K562 (cell line): ENCODE measurements at regions not wholly inside any gene's neighbourhood (a gene's known extent, or its start where the extent isn't known, plus 50 kb on each side); places are given as distances from the start of the nearest gene placed in this dataset.

ENCODE experiments used
- ATAC-seq: fragments of 200-7000 bp; cut with Tn5 transposase; 3 replicates; pipeline ENCODE4 v1.9.1; 2020; ENCODE audit warnings: moderate library complexity
- BruUV-seq: library from RNA; stranded (reverse); fragments of 400-500 nt; replicated peaks from 2 replicates; lab custom pipeline; 2021; lab: Mats Ljungman, UMichigan
- CTCF ChIA-PET: fragments of 300-600 bp; formaldehyde crosslinking; extraction: SDS; loops from one replicate; lab custom pipeline; 2021; ENCODE audit warnings: low intra/inter-chr PET ratio; lab: Yijun Ruan, JAX
- POLR2A ChIA-PET: fragments of 300-600, 350-650 bp; sonication (Branson Sonifier 250); formaldehyde crosslinking; extraction: SDS; loops from one replicate; lab custom pipeline; 2021; ENCODE audit warnings: antibody characterized with exemption, inconsistent platforms; lab: Yijun Ruan, JAX
- DNase-seq, 4 experiments: peaks; one replicate each; pipeline versions ENCODE4 v3.0.0 to v3.0.0-alpha.2; 2011 to 2018; ENCODE audit warnings: low spot score in 3 of 4, mixed read lengths in 3 of 4; ENCODE audit errors: extremely low read depth in 1 of 4
- FAIRE-seq: peaks from 2 replicates; lab custom pipeline; 2011; peaks lifted over from hg19 to GRCh38; lab: Jason Lieb, UNC
- H2AFZ ChIP-seq: 2 replicates; pipeline ENCODE4 v1.6.0; 2011; ENCODE audit warnings: low read depth, low read length, control low read depth, inconsistent platforms
- H3K27ac ChIP-seq: fragments of 200-600 bp; 3 replicates; pipeline ENCODE4 v1.8.0; 2011; ENCODE audit warnings: low read depth, mild to moderate bottlenecking, control low read depth, inconsistent platforms, low read length, moderate library complexity, mixed read lengths; ENCODE audit errors: extremely low read depth
- H3K27me3 ChIP-seq, 2 experiments: fragments of 300-600 bp in 1 of 2; 2 replicates in 1 of 2; 3 replicates in 1 of 2; pipeline versions ENCODE4 v1.6.0 to v1.8.0; 2011; ENCODE audit warnings: inconsistent platforms in 2 of 2, low read length in 2 of 2, mild to moderate bottlenecking in 1 of 2, mixed read lengths in 1 of 2, moderate library complexity in 1 of 2; ENCODE audit not compliant: control insufficient read depth in 2 of 2, insufficient read depth in 2 of 2
- H3K36me3 ChIP-seq: fragments of 300-600 bp; 3 replicates; pipeline ENCODE4 v1.8.0; 2011; ENCODE audit warnings: mild to moderate bottlenecking, low read length, inconsistent platforms; ENCODE audit not compliant: control insufficient read depth, insufficient read depth
- H3K4me1 ChIP-seq, 2 experiments: fragments of 200-600 bp in 1 of 2; replicated peaks in 1 of 2; 2 replicates in 1 of 2; 3 replicates in 1 of 2; pipeline versions ENCODE4 v1.5.1 to v1.8.0; 2011; ENCODE audit warnings: inconsistent platforms in 2 of 2, low read length in 2 of 2, mild to moderate bottlenecking in 1 of 2, mixed read lengths in 1 of 2, moderate library complexity in 1 of 2; ENCODE audit not compliant: control insufficient read depth in 2 of 2, insufficient read depth in 2 of 2
- H3K4me2 ChIP-seq: 2 replicates; pipeline ENCODE4 v1.6.1; 2011; ENCODE audit warnings: low read length, control low read depth, inconsistent platforms, mixed read lengths; ENCODE audit not compliant: insufficient read depth
- H3K4me3 ChIP-seq: fragments of 200-600 bp; sonication (generic), shearing (Covaris generic); 2 replicates; pipeline ENCODE4 v1.5.1; 2016; ENCODE audit warnings: control low read depth, inconsistent platforms
- H3K79me2 ChIP-seq: fragments of 200-600 bp; 3 replicates; pipeline ENCODE4 v1.8.0; 2011; ENCODE audit warnings: low read length, inconsistent platforms; ENCODE audit not compliant: control insufficient read depth, insufficient read depth
- H3K9ac ChIP-seq, 2 experiments: 2 replicates each; pipeline versions ENCODE4 v1.6.0 to v1.6.1; 2011; ENCODE audit warnings: low read depth in 2 of 2, low read length in 2 of 2, control low read depth in 1 of 2, inconsistent platforms in 1 of 2, mild to moderate bottlenecking in 1 of 2, mixed read lengths in 1 of 2; ENCODE audit not compliant: insufficient read depth in 1 of 2
- H3K9me1 ChIP-seq: one replicate; pipeline ENCODE4 v1.6.0; 2011; ENCODE audit warnings: inconsistent platforms, mild to moderate bottlenecking, low read length, moderate library complexity; ENCODE audit not compliant: control insufficient read depth, insufficient read depth
- H3K9me3 ChIP-seq: replicated peaks from 2 replicates; pipeline ENCODE4 v1.5.1; 2011; ENCODE audit warnings: low read depth, low read length, inconsistent platforms; ENCODE audit not compliant: control insufficient read depth, insufficient read depth
- H4K20me1 ChIP-seq: replicated peaks from 2 replicates; pipeline ENCODE4 v1.6.1; 2011; ENCODE audit warnings: low read length, inconsistent platforms, mixed read lengths; ENCODE audit not compliant: control insufficient read depth, insufficient read depth
- CC2D1A ChIP-seq: fragments of 450-650 bp; IDR thresholded peaks from 2 replicates; pipeline ENCODE4 v1.6.1; 2017; ENCODE audit warnings: mild to moderate bottlenecking
- EP300 ChIP-seq: IDR thresholded peaks from 2 replicates; pipeline ENCODE4 v1.6.1; 2012; ENCODE audit warnings: low read length, improper control_type of control experiment
- ESRRB ChIP-seq: fragments of 250-450 bp; sonication (Bioruptor Pico); IDR thresholded peaks from 2 replicates; pipeline ENCODE4 v1.5.0; 2020; ENCODE audit warnings: mild to moderate bottlenecking, moderate library complexity, borderline replicate concordance
- MED1 ChIP-seq: sonication (generic); formaldehyde crosslinking; IDR thresholded peaks from 2 replicates; pipeline ENCODE4 v1.8.1; 2023; ENCODE audit warnings: missing genetic modification reagents, borderline replicate concordance
- NEUROD1 ChIP-seq: fragments of 150-350 bp; IDR thresholded peaks from 2 replicates; pipeline ENCODE4 v1.6.1; 2014; ENCODE audit warnings: borderline replicate concordance, low read length, low read depth; ENCODE audit not compliant: partially characterized antibody
- POLR2H ChIP-seq: IDR thresholded peaks from 2 replicates; pipeline ENCODE4 v1.6.1; 2016; ENCODE audit warnings: missing genetic modification characterization, low read depth, mild to moderate bottlenecking, control low read depth, missing compliant biosample characterization, moderate library complexity
- PTBP1 ChIP-seq: fragments of 200-400 bp; formaldehyde crosslinking; IDR thresholded peaks from 2 replicates; pipeline ENCODE4 v1.6.1; 2017; ENCODE audit warnings: low read depth, low read length
- SNRNP70 ChIP-seq: fragments of 200-400 bp; formaldehyde crosslinking; optimal IDR thresholded peaks from 2 replicates; pipeline ENCODE3; 2017; ENCODE audit warnings: low read depth, low read length
- WHSC1 ChIP-seq: IDR thresholded peaks from one replicate; pipeline ENCODE4 v1.6.1; 2012; ENCODE audit warnings: low read length, control low read depth, inconsistent platforms
- ZBTB7A ChIP-seq: IDR thresholded peaks from 2 replicates; pipeline ENCODE4 v1.6.1; 2011; ENCODE audit warnings: low read depth, mild to moderate bottlenecking, low read length, moderate library complexity, borderline replicate concordance; ENCODE audit not compliant: control insufficient read depth
- ZFP30 ChIP-seq: fragments of 250-450 bp; sonication (Bioruptor Pico); IDR thresholded peaks from 2 replicates; pipeline ENCODE4 v1.8.0; 2022; ENCODE audit warnings: moderate library complexity, mild to moderate bottlenecking, inconsistent platforms, borderline replicate concordance
- ZNF263 ChIP-seq: sonication (generic); formaldehyde crosslinking; IDR thresholded peaks from 2 replicates; pipeline ENCODE4 v1.8.0; 2022; ENCODE audit warnings: mild to moderate bottlenecking, missing genetic modification reagents, borderline replicate concordance
- ZNF764 ChIP-seq: fragments of 250-450 bp; sonication (Bioruptor Pico); IDR thresholded peaks from 2 replicates; pipeline ENCODE4 v1.4.0; 2020; ENCODE audit warnings: low read depth, mild to moderate bottlenecking, moderate library complexity
- ZNF79 ChIP-seq: fragments of 250-450 bp; sonication (Bioruptor Pico); IDR thresholded peaks from 2 replicates; pipeline ENCODE4 v1.4.0; 2020; ENCODE audit warnings: low read depth, mild to moderate bottlenecking, moderate library complexity
- WGBS: fragments of 100-300 bp; shearing (Covaris generic); methylation state at CpG from one replicate; pipeline ENCODE4 v1.1.6; 2016; ENCODE audit warnings: low coverage, mixed read lengths; ENCODE audit not compliant: insufficient coverage; ENCODE audit errors: missing lambda C conversion rate; 5-methylcytosine and 5-hydroxymethylcytosine counted together
- in situ Hi-C: fragments of 300-500 bp; cut with MboI; formaldehyde crosslinking; loops from 4 replicates; pipeline ENCODE4 v1.15.0; 2018; ENCODE audit warnings: inconsistent platforms, mixed read lengths
- intact Hi-C: fragments of 100-400 bp; cut with micrococcal nuclease; formaldehyde crosslinking; loops from 2 replicates; pipeline ENCODE4 v1.14.2; 2022
- TF ChIP-seq, protein P1 (sequence below): sonication (generic); formaldehyde crosslinking; IDR thresholded peaks from 2 replicates; pipeline ENCODE4 v1.8.0; 2022; ENCODE audit warnings: missing genetic modification reagents, mild to moderate bottlenecking, borderline replicate concordance
- TF ChIP-seq, protein P2 (sequence below): conservative IDR thresholded peaks from 2 replicates; pipeline ENCODE4 v1.6.1; 2011; ENCODE audit warnings: low read depth, mild to moderate bottlenecking, low read length; ENCODE audit not compliant: control insufficient read depth

DNA sequence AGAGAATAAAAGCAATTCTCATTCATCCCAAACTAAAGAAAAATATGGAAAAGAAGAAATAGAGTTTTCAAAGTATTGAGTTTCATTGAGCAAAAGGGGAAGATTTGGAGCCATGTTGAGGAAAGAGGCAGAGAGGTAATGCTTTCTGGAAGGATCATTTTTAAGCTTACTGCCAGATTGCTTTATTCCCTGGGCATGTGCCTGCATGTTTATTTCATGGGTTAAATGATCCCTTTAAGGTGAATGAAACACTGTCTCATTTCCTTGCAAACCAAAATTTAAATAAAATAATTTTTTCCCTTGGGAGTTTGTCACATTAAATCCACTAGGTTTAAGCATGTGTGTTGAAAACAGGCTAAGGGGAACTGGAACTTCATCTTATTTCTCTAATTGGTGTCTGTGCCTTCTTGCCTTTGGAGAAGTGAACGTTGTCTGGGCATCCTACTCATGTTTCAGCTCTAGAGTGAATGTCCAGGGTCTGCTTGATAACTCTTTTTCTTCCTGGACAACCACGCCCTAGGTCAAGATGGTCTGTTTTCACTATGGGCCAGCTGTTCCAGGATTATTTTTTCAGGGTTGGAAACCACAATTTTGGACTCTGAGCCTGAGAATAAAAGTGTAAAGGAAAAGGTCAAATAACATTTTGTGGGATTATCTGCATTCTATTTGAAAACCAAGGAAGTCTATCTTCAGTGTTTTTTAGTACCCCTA lies 114.1 kb upstream of the ELL2 start:
- CTCF ChIA-PET, result no interaction called here
- Histone ChIP-seq H3K36me3 (no peaks in the 10 kb centered on the region), H3K4me1 (no peaks in the 10 kb centered on the region), H3K79me2 (no peaks in the 10 kb centered on the region), H3K27ac (no peak overlapping the region), H3K9me3 (no peaks in the 10 kb centered on the region), H3K9me1 (no peaks in the 10 kb centered on the region), H3K4me2 (no peak overlapping the region)
- FAIRE-seq, result no peak
- no peak for DNase-seq
- BruUV-seq, result no TSS peak
- 0% methylated on average over 2 of the region's 2 CpGs for WGBS
- ATAC-seq, result no peak
- intact Hi-C loops, result no loop called here
- no peak for TF ChIP-seq WHSC1
- TF ChIP-seq ZNF263 (CRISPR knock-in tag), result no peak
- TF ChIP-seq, protein P1, sequence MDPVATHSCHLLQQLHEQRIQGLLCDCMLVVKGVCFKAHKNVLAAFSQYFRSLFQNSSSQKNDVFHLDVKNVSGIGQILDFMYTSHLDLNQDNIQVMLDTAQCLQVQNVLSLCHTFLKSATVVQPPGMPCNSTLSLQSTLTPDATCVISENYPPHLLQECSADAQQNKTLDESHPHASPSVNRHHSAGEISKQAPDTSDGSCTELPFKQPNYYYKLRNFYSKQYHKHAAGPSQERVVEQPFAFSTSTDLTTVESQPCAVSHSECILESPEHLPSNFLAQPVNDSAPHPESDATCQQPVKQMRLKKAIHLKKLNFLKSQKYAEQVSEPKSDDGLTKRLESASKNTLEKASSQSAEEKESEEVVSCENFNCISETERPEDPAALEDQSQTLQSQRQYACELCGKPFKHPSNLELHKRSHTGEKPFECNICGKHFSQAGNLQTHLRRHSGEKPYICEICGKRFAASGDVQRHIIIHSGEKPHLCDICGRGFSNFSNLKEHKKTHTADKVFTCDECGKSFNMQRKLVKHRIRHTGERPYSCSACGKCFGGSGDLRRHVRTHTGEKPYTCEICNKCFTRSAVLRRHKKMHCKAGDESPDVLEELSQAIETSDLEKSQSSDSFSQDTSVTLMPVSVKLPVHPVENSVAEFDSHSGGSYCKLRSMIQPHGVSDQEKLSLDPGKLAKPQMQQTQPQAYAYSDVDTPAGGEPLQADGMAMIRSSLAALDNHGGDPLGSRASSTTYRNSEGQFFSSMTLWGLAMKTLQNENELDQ (CRISPR knock-in tag), result no peak
- no peak for TF ChIP-seq ZBTB7A
- no peak for TF ChIP-seq POLR2H
- TF ChIP-seq, protein P2, sequence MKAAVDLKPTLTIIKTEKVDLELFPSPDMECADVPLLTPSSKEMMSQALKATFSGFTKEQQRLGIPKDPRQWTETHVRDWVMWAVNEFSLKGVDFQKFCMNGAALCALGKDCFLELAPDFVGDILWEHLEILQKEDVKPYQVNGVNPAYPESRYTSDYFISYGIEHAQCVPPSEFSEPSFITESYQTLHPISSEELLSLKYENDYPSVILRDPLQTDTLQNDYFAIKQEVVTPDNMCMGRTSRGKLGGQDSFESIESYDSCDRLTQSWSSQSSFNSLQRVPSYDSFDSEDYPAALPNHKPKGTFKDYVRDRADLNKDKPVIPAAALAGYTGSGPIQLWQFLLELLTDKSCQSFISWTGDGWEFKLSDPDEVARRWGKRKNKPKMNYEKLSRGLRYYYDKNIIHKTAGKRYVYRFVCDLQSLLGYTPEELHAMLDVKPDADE, result no peak
- no peak for TF ChIP-seq ZNF79 (CRISPR knock-in tag)
- TF ChIP-seq PTBP1, result no peak
- TF ChIP-seq ESRRB (CRISPR knock-in tag), result no peak
- TF ChIP-seq ZFP30, result no peak
- TF ChIP-seq NEUROD1, result no peak
- TF ChIP-seq SNRNP70, result no peak
- TF ChIP-seq CC2D1A, result no peak
- no peak for TF ChIP-seq ZNF764 (CRISPR knock-in tag)
- no peak for TF ChIP-seq EP300
- TF ChIP-seq MED1 (CRISPR knock-in tag), result no peak
- TF ChIP-seq, all 486 proteins: peak for 0
- POLR2A ChIA-PET, result interaction anchor here (1.7 kb wide), 1 partner anchor 11 kb away, joined by 5 read pairs; no protein-coding TSS in a partner anchor
- H4K20me1 ChIP-seq, result no peaks in the 10 kb centered on the region
- H3K4me3 ChIP-seq, result no peak overlapping the region
- in situ Hi-C loops, result no loop called here
- no peak overlapping the region for H3K9ac ChIP-seq
- no peak overlapping the region for H2AFZ ChIP-seq
- H3K27me3 ChIP-seq, result no peaks in the 10 kb centered on the region
